Panc1 (cell line): ENCODE measurements at regions not wholly inside any gene's neighbourhood (a gene's known extent, or its start where the extent isn't known, plus 50 kb on each side); places are given as distances from the start of the nearest gene placed in this dataset.

ENCODE experiments used
- ATAC-seq: fragments of 200-7000 bp; cut with Tn5 transposase; 2 replicates; pipeline ENCODE4 v1.9.1; 2020; ENCODE audit warnings: mild to moderate bottlenecking, moderate library complexity
- BruUV-seq: library from RNA; stranded (reverse); fragments of 400-500 nt; replicated peaks from 2 replicates; lab custom pipeline; 2021; lab: Mats Ljungman, UMichigan
- CTCF ChIA-PET: fragments of 300-600 bp; sonication (Branson Sonifier 250); formaldehyde crosslinking; loops from one replicate; lab custom pipeline; 2022; ENCODE audit warnings: antibody characterized with exemption; lab: Charles Lee
- POLR2A ChIA-PET: fragments of 300-600 bp; sonication (Branson Sonifier 250); formaldehyde crosslinking; loops from one replicate; lab custom pipeline; 2022; ENCODE audit warnings: antibody characterized with exemption; lab: Charles Lee
- DNase-seq: peaks from one replicate; pipeline ENCODE4 v3.0.0-alpha.2; 2010; ENCODE audit warnings: low read depth, low spot score
- H3K27ac ChIP-seq: 2 replicates; pipeline ENCODE4 v1.5.1; 2011; ENCODE audit warnings: mild to moderate bottlenecking, low read length, inconsistent platforms
- H3K27me3 ChIP-seq: fragments of 200-500 bp; sonication (Bioruptor generic); 2 replicates; pipeline ENCODE4 v1.6.0; 2014; ENCODE audit warnings: low read length, inconsistent platforms; ENCODE audit not compliant: control insufficient read depth, insufficient read depth
- H3K36me3 ChIP-seq: fragments of 200-500 bp; sonication (Bioruptor generic); 2 replicates; pipeline ENCODE4 v1.5.1; 2014; ENCODE audit warnings: inconsistent platforms, mild to moderate bottlenecking, low read length, moderate library complexity; ENCODE audit not compliant: control insufficient read depth, insufficient read depth
- H3K4me1 ChIP-seq: 2 replicates; pipeline ENCODE4 v1.5.1; 2011; ENCODE audit warnings: inconsistent platforms, mild to moderate bottlenecking, low read length, moderate library complexity; ENCODE audit not compliant: control insufficient read depth, insufficient read depth
- H3K4me3 ChIP-seq, 2 experiments: 2 replicates each; pipeline ENCODE4 v1.5.1; 2011 to 2012; ENCODE audit warnings: low read depth in 2 of 2, low read length in 2 of 2, mild to moderate bottlenecking in 2 of 2, inconsistent platforms in 1 of 2, moderate library complexity in 1 of 2
- H3K9me3 ChIP-seq: fragments of 200-500 bp; sonication (Bioruptor generic); 2 replicates; pipeline ENCODE4 v1.5.1; 2014; ENCODE audit warnings: low read depth, mild to moderate bottlenecking, inconsistent platforms, low read length, moderate library complexity; ENCODE audit not compliant: control insufficient read depth, insufficient read depth
- CTCF ChIP-seq: fragments of 450-650 bp; IDR thresholded peaks from 2 replicates; pipeline ENCODE4 v1.5.1; 2017; ENCODE audit warnings: mild to moderate bottlenecking
- POLR2AphosphoS5 ChIP-seq: IDR thresholded peaks from 2 replicates; pipeline ENCODE4 v1.6.1; 2012; ENCODE audit warnings: mild to moderate bottlenecking, low read depth, low read length, moderate library complexity
- REST ChIP-seq, 2 experiments: IDR thresholded peaks; 2 replicates each; pipeline ENCODE4 v1.6.1; 2011 to 2012; ENCODE audit warnings: low read depth in 2 of 2, control low read depth in 1 of 2, low read length in 1 of 2, mild to moderate bottlenecking in 1 of 2, moderate library complexity in 1 of 2; ENCODE audit not compliant: insufficient read depth in 1 of 2
- SIN3A ChIP-seq: IDR thresholded peaks from 2 replicates; pipeline ENCODE4 v1.6.1; 2012; ENCODE audit warnings: low read depth, mild to moderate bottlenecking, low read length, moderate library complexity, borderline replicate concordance; ENCODE audit not compliant: insufficient read depth
- TCF7L2 ChIP-seq: IDR thresholded peaks from 2 replicates; pipeline ENCODE4 v1.6.1; 2011; ENCODE audit warnings: mild to moderate bottlenecking, low read depth, low read length, inconsistent platforms
- in situ Hi-C: cut with HindIII; loops from 2 replicates; pipeline ENCODE4 v1.10.0; 2016; ENCODE audit warnings: low sequenced_read_pairs, low pct_unique_long_range_greater_than_20kb
- intact Hi-C: fragments of 100-400 bp; cut with micrococcal nuclease; formaldehyde crosslinking; loops from one replicate; pipeline ENCODE4 v1.10.0; 2022; ENCODE audit not compliant: unreplicated experiment

- Histone ChIP-seq H3K4me3 (no peak overlapping the region), H3K4me1 (no peaks in the 10 kb centered on the region), H3K27me3 (no peaks in the 10 kb centered on the region), H3K36me3 (no peaks in the 10 kb centered on the region), H3K27ac (no peak overlapping the region), H3K9me3 (no peaks in the 10 kb centered on the region)
- in situ Hi-C loops (no loop called here), intact Hi-C loops (no loop called here)
- DNase-seq, result no peak
- ATAC-seq, result no peak
- ChIA-PET POLR2A (no interaction called here), CTCF (no interaction called here)
- TF ChIP-seq POLR2AphosphoS5 (no peak), CTCF (no peak), TCF7L2 (no peak), SIN3A (no peak), REST (IDR thresholded peaks at IDR 0.05; ENCODE audit: insufficient read depth in 1 of 2, low read depth in 2 of 2, low read length in 1 of 2) (no peak)
- no TSS peak for BruUV-seq
Measured at GRCh38 chrX:63402106-63402505, 51.0 kb upstream of the SPIN4 start.
